ENCODE measurements at regions not wholly inside any gene's neighbourhood (a gene's known extent, or its start where the extent isn't known, plus 50 kb on each side); places are given as distances from the start of the nearest gene placed in this dataset.
"Not testable (repeated sequence)": the region's sequence is repeated elsewhere in the genome, so short reads cannot be mapped to it uniquely, and the experiment has no call there.

DNA sequence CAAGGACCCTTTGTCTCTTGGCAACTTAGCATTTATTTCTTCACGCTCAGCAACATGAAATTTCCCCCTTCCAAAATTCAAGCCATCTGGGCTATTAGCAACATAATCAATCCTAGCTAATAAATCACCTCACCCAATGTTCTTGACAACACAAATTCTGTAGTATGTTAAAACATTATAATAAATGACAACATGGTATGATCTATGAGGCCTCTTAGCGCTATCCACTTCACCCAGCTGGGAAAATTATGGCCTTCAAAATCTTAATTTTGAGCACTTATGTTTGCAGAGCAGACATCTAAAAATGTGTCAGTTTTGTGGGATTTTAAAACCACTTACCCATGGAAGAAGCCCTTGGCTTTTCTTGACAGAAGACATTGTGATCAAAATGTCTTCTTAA lies 181.9 kb downstream of the HDGFL1 start:
- DNase-seq, result peak; percentile 38

DNA sequence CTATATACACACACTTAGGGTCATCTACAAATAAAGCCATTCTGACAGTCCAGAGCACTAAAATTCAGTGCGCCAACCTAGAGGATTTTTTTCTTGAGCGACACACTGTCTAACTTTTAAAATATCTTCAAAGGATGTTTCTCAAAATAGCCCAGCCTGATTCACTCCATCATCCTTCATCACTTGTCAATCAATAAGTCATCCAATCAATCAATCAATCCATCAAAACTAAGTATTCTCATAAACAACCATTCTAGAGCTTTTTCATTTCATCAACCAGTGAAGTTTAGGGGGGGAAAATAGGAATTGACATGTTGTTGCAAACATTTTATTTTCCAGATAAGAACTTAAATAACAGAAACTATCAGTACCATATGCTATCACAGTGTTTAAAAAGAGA lies 183.2 kb downstream of the HDGFL1 start:
- DNase-seq, result no peak

DNA sequence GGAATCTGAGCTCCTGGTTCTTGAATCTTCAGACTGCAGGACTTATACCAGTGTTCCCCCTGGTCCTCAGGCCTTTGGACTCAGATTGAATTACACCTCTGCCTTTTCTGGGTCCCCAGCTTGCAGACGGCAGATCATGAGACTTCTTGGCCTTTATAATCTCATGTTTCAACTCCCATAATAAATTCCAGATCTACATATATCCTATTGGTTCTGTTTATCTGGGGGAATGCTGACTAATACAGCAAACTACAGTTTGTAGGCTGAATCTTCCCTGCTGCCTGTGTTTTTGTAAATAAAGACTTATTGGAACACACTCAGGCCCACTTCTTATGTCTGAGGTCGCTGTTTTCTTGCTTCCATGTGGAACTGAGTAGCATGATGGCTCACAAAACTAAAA lies 184.7 kb downstream of the HDGFL1 start:
- DNase-seq, result peak; percentile 56

GRCh38 chr6:22755605-22756004 lies 186.2 kb downstream of the HDGFL1 start:
- no peak for DNase-seq

DNA sequence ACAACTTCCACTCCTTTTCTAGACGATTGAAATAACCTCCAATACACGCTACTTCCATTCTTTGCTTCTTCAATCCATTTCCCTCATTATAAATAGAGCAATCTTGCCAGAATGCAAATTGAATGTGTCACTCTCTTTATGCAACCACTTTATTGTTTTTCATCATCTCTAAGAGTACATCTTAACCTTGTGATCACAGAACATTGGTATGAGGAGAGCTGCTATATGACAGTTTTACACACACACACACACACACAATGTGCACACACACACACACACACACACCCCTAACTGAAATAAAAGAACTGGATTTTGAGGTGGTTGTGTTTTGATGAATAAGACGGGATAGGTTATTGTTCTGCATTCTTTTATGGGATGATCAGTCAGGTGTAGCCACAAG lies 187.0 kb downstream of the HDGFL1 start:
- peak; percentile 89 for DNase-seq

DNA sequence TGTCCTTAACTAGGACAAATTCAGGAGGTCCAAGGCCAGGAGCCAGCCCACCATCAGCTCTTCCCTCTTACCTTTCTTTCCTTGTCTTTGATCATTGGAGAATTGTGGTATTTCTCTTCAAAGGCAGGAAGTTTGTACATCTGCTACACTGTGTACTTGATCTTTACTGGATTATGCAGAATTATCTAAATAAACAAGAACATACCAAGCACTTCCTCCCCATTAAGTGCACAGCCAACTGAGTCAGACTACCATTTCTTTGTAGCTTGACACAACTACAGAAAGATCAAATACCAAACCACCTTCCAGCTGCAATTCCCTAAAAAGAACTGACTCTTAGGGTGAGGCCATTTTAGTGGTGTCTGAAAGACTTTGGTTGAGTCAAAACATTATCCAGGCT lies 195.1 kb downstream of the HDGFL1 start:
- DNase-seq, result no peak

GRCh38 chr6:22765015-22765414 lies 195.6 kb downstream of the HDGFL1 start:
- DNase-seq, result no peak

GRCh38 chr6:22766979-22767378 lies 197.6 kb downstream of the HDGFL1 start:
- no peak for DNase-seq

GRCh38 chr6:22770054-22770453 lies 200.7 kb downstream of the HDGFL1 start:
- no peak for DNase-seq

DNA sequence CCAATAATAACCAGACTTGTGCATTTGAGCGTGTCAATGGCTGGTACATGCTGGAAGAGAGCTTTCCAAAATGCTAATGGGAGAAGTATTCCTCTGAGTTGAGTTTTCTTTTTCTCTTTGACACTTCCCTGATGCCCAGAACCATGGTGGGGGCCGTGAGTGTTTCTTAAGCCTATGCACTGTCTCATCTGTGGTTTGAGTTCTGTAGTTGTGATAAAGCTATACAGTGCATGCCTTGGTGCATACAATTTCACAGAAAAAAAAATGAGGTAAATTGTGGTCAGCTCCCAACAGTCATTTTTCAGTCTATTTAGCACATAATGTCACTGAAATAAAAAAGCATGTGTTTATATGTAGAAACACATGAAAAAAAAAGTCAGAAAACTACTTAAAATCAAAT lies 204.8 kb downstream of the HDGFL1 start:
- DNase-seq, result no peak

GRCh38 chr6:22778438-22778837 lies 209.1 kb downstream of the HDGFL1 start:
- not testable (repeated sequence) for DNase-seq

GRCh38 chr6:22779062-22779461 lies 209.7 kb downstream of the HDGFL1 start:
- DNase-seq, result no peak

GRCh38 chr6:22783931-22784330 lies 214.6 kb downstream of the HDGFL1 start:
- no peak for DNase-seq

DNA sequence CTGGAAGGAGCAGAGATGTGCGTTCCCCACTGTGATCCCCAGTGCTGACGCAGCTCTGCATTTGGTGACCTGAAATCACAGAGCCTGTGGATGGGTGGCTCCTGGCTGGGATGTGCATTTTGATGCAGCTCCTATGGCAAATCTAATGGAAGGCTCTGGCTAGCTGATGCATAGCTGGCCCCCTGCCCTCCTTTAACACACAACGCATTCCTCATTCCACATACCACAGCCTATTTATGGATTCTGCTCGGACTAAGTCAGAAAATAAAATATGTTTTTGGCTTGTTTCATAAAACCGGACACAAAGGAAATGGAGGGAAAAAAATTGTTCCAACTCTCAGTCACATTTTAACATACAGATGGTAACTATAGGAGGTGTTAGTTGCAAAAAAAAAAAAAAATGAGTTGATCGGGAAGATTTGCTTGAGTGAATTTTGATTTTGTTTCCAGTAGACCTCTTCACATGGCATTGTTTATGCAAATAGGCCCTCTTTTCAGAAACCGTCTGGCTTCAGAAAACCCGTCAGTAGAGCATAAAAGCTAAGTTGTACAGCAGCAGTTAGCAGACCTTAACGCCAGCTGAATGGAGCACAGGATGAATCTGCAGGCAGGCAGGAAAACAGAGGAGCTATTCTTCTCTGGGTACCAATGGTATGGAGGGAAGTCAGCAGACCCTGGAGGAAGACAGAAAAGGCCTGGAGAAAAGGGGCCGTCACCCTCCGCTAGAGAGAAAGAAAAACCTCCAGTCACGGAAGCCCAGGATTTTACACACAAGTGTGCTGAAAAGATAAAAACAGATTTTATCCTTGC lies 215.4 kb downstream of the HDGFL1 start:
- peak; percentile 83 for DNase-seq

DNA sequence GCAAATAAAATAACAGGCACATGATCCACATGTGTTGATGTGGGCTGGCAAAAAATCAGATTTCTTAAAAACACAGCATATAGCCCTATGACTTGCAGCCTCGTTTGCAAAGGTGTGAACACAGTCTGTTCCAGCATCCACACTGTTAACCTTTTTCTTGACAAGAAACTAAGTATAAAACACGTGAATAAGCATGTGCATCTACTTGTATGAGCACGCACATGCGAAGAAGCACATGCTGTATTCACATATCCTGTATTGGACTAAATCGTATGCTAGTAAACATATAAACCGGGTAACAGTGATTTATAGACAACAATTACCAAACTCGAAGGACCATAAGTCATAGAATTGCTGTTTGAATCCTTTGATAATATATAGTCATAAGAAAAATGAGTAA lies 218.7 kb downstream of the HDGFL1 start:
- DNase-seq, result no peak

GRCh38 chr6:22789315-22789714 lies 219.9 kb downstream of the HDGFL1 start:
- no peak for DNase-seq

- no peak for DNase-seq
Measured at GRCh38 chr6:22794844-22795243, 225.5 kb downstream of the HDGFL1 start.

- no peak for DNase-seq
Measured at GRCh38 chr6:22800451-22800850, 231.1 kb downstream of the HDGFL1 start.

GRCh38 chr6:22801831-22802230 lies 232.5 kb downstream of the HDGFL1 start:
- no peak for DNase-seq

- no peak for DNase-seq
Measured at GRCh38 chr6:22804620-22805261, 235.4 kb downstream of the HDGFL1 start.

GRCh38 chr6:22807261-22807660 lies 237.9 kb downstream of the HDGFL1 start:
- DNase-seq, result no peak

GRCh38 chr6:22807818-22808217 lies 238.5 kb downstream of the HDGFL1 start:
- DNase-seq, result no peak

DNA sequence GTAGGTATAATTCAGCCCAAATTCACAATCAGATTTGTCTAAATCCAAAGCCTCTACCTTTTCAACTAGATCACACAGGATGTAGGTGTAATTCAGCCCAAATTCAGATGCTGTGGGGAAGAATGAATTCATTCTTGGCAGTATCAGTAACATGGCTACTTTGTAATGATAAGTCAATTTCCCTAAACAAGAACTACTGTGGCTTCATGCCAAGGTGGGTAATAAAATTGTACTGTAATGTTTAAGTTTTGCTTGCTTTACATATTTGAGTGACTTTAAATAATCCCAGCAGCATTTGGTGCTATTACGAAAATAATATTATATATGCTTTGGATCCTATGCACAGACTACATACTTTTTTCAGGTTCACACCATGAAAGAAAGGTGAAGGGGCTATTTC lies 239.1 kb downstream of the HDGFL1 start:
- DNase-seq, result no peak

GRCh38 chr6:22809370-22809769 lies 240.0 kb downstream of the HDGFL1 start:
- no peak for DNase-seq
